Adrenal gland (tissue), 9 donors: ENCODE measurements at regions not wholly inside any gene's neighbourhood (a gene's known extent, or its start where the extent isn't known, plus 50 kb on each side); places are given as distances from the start of the nearest gene placed in this dataset.

Source experiments
- DNase-seq, 7 donors: peaks; one replicate each; pipeline ENCODE4 v3.0.0-alpha.2; 2019 to 2020
- H3K27ac ChIP-seq, 5 donors: fragments of 200-600 bp; sonication (generic) in 4 of 5; 1 replicate in 3 of 5; 2 replicates in 2 of 5; pipeline versions ENCODE4 v1.5.1 to v1.8.0; 2016 to 2020; ENCODE audit warnings: mild to moderate bottlenecking in 1 of 5
- H3K27me3 ChIP-seq: fragments of 200-600 bp; 2 replicates; pipeline ENCODE4 v1.8.0; 2021
- H3K36me3 ChIP-seq, 2 donors: fragments of 200-600 bp; replicated peaks in 1 of 2; 1 replicate in 1 of 2; 2 replicates in 1 of 2; pipeline versions ENCODE4 v1.5.1 to v1.8.0; 2018 to 2022
- H3K4me1 ChIP-seq, 2 donors: fragments of 200-600 bp; replicated peaks in 1 of 2; 1 replicate in 1 of 2; 2 replicates in 1 of 2; pipeline versions ENCODE4 v1.5.1 to v1.8.0; 2018 to 2021
- H3K4me3 ChIP-seq, 4 donors: fragments of 200-600 bp; sonication (generic) in 3 of 4; one replicate each; pipeline ENCODE4 v1.5.1; 2016 to 2018
- H3K9me3 ChIP-seq, 3 donors: fragments of 200-600 bp; sonication (generic) in 1 of 3; replicated peaks in 1 of 3; 1 replicate in 2 of 3; 2 replicates in 1 of 3; pipeline versions ENCODE4 v1.5.1 to v1.8.0; 2016 to 2021
- POLR2A ChIP-seq, 2 donors: fragments of 450-650 bp; IDR thresholded peaks; one replicate each; pipeline ENCODE4 v1.6.1; 2017; ENCODE audit warnings: antibody characterized with exemption in 2 of 2, mild to moderate bottlenecking in 2 of 2, moderate library complexity in 1 of 2
- WGBS, 4 donors: extraction: QIAGEN DNeasy Blood & Tissue Kit in 2 of 4; methylation state at CpG; one replicate each; pipeline versions ENCODE4 v1.1.5 to v1.1.7; 2013 to 2017; 5-methylcytosine and 5-hydroxymethylcytosine counted together
- intact Hi-C, 2 donors: fragments of 100-400 bp; cut with DNase I; formaldehyde crosslinking; loops; one replicate each; pipeline versions ENCODE4 v1.14.1 to v1.15.0; 2022 to 2023
- TF ChIP-seq, protein P1 (sequence below), 6 experiments: fragments of 450-650 bp in 4 of 6; fragments of 200-600 bp in 2 of 6; sonication (generic) in 1 of 6; IDR thresholded peaks; 1 replicate in 5 of 6; 2 replicates in 1 of 6; pipeline versions ENCODE4 v1.5.1 to v1.8.0; 2016 to 2021; ENCODE audit warnings: antibody characterized with exemption in 6 of 6, mild to moderate bottlenecking in 2 of 6, moderate library complexity in 1 of 6
- donor health status: healthy with polysubstance abuse.
- donor health status: Bipolar disorder and iron deficiency.
- donor health status: DM: yes; HTN: yes; CAD: no.
- donor health status: DM: no; HTN: no; CAD: no.
- donor health status: DM: no; HTN: no; CAD: no.

DNA sequence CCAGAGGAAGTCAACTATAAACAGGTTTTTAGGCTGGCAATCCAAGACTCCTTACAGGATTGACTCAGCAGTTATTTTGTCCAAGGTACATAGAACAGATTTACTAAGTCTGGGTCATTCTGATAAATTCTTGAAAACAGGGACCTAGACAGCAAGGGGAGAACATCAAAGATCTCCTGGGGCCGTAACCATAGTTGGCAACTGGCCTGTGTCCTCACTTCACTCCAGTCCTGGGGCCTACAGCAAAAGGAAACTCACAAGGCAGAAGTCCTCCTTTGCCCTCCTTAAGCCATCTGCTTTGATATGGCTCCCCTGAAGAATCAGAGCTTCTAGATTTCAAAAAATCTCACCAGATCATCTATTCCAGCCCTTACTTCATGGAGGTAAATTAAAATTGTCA lies 207.2 kb upstream of the IGF1 start:
- no peaks in the 10 kb centered on the region for H3K36me3 ChIP-seq
- H3K9me3 ChIP-seq: no peaks in the 10 kb centered on the region
- no peak for TF ChIP-seq POLR2A (IDR thresholded peaks at IDR 0.05)
- TF ChIP-seq, protein P1, sequence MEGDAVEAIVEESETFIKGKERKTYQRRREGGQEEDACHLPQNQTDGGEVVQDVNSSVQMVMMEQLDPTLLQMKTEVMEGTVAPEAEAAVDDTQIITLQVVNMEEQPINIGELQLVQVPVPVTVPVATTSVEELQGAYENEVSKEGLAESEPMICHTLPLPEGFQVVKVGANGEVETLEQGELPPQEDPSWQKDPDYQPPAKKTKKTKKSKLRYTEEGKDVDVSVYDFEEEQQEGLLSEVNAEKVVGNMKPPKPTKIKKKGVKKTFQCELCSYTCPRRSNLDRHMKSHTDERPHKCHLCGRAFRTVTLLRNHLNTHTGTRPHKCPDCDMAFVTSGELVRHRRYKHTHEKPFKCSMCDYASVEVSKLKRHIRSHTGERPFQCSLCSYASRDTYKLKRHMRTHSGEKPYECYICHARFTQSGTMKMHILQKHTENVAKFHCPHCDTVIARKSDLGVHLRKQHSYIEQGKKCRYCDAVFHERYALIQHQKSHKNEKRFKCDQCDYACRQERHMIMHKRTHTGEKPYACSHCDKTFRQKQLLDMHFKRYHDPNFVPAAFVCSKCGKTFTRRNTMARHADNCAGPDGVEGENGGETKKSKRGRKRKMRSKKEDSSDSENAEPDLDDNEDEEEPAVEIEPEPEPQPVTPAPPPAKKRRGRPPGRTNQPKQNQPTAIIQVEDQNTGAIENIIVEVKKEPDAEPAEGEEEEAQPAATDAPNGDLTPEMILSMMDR (IDR thresholded peaks at IDR 0.05): no peak
- H3K4me1 ChIP-seq: no peaks in the 10 kb centered on the region
- intact Hi-C loops: no loop called here
- H3K27ac ChIP-seq: no peak overlapping the region
- no peak for DNase-seq
- no peak overlapping the region for H3K4me3 ChIP-seq
- 69 to 86% (median 84%) methylated on average over 1 of the region's 1 CpG for WGBS, 4 donors
- no peaks in the 10 kb centered on the region for H3K27me3 ChIP-seq

DNA sequence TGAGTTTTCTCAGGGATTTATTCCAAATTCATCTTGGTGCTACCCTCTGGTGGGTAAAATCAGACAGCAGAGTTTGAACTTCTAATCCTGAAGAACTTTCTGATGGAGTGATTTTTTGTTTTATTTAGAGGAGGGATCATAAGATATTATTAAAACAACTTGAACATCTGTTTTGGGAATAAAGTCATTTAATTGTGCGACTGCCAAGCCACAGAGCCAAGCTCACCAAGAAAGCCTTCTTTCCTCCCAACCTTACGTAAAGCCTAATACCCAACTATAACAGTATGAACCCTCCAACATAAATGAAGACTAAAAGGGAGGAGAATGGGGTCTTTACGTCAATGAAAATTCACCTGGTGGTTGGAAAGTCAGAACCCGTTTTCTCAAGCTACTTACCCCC lies 205.5 kb upstream of the IGF1 start:
- TF ChIP-seq, protein P1 (IDR thresholded peaks at IDR 0.05): no peak
- TF ChIP-seq POLR2A (IDR thresholded peaks at IDR 0.05): no peak
- DNase-seq: no peak
- WGBS, 4 donors: 73 to 82% (median 79%) methylated on average over 4 of the region's 4 CpGs
- no peaks in the 10 kb centered on the region for H3K36me3 ChIP-seq
- H3K9me3 ChIP-seq: no peaks in the 10 kb centered on the region
- intact Hi-C loops: no loop called here
- H3K4me3 ChIP-seq: no peak overlapping the region
- no peak overlapping the region for H3K27ac ChIP-seq
- no peaks in the 10 kb centered on the region for H3K27me3 ChIP-seq
- no peaks in the 10 kb centered on the region for H3K4me1 ChIP-seq

DNA sequence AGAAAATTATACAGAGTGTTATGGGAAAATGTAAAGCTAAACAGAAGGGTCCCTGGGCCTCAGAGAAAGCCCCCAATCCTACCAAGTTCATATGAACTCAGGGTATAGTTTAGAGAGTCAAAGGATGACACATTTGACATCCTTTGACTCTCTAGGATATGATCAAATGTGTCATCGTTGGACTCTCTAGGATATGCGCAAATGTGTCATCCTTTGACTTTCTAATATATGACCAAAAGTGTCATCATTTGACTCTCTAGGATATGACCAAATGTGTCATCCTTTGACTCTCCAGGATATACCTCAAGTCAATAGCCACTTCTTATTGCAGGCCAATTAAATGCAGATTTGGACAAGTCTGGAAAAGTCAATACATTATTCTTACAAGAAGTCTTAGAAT lies 204.8 kb upstream of the IGF1 start:
- no peaks in the 10 kb centered on the region for H3K36me3 ChIP-seq
- H3K4me1 ChIP-seq: no peaks in the 10 kb centered on the region
- 75 to 98% (median 87%) methylated on average over 2 of the region's 2 CpGs for WGBS, 4 donors
- H3K9me3 ChIP-seq: no peaks in the 10 kb centered on the region
- no peak overlapping the region for H3K4me3 ChIP-seq
- TF ChIP-seq POLR2A (IDR thresholded peaks at IDR 0.05): no peak
- TF ChIP-seq, protein P1 (IDR thresholded peaks at IDR 0.05): no peak
- intact Hi-C loops: no loop called here
- H3K27me3 ChIP-seq: no peaks in the 10 kb centered on the region
- no peak for DNase-seq
- H3K27ac ChIP-seq: no peak overlapping the region

DNA sequence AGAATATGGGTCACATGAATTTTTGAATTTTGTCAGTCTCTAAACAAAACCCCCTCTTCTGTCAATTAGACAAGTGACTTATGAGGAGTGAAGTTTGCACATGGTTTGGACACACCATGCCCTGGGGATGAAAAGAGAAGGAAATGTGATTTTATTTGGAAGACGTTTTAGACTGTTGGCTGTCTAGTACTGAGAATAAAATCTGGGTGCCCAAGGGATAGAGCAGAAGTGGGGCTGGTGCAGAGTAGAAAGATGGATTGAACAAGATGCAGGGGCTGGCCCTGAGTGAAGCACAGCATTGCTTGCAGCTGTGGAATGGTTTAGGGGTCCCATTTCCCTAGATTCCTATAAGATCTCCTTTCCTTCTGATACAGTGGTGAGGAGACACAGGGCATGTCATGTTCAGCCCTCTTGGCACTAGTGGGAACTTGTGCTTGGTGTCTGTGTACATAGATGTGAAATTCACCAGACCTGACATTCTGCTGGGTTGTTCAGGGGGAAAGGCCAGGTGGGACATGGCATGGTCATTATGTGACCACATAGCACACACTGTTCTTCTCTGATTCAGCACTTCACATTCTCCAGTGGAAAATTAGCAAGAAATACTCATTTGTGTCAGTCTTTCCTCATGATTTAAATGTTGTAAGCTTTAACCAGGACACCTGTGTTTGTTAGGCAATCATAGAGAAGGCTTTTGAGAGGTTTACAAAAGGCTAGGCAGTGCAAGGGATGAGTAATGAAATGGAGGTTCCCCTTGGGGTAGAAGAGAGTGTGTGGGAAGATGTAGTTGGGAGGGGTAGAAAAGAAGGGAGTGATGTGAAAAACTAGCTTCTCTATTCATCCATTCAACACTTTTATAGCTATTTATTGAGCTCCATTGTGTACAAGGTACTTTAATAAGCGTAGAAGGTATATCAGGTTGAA lies 202.3 kb upstream of the IGF1 start:
- 46 to 70% (median 61%) methylated on average over 2 of the region's 2 CpGs for WGBS, 4 donors
- no peaks in the 10 kb centered on the region for H3K4me1 ChIP-seq

More for the DNA sequence above, 202.3 kb upstream of the IGF1 start:
- no peaks in the 10 kb centered on the region for H3K27me3 ChIP-seq
- no peaks in the 10 kb centered on the region for H3K9me3 ChIP-seq
- no peak overlapping the region for H3K4me3 ChIP-seq
- no peak for TF ChIP-seq POLR2A (IDR thresholded peaks at IDR 0.05)
- TF ChIP-seq, protein P1 (IDR thresholded peaks at IDR 0.05): no peak
- DNase-seq: no peak
- no peak overlapping the region for H3K27ac ChIP-seq
- intact Hi-C loops: no loop called here
- H3K36me3 ChIP-seq: no peaks in the 10 kb centered on the region
